HG03469 (cell line): ENCODE measurements at regions not wholly inside any gene's neighbourhood (a gene's known extent, or its start where the extent isn't known, plus 50 kb on each side); places are given as distances from the start of the nearest gene placed in this dataset.
"Not testable (repeated sequence)": the region's sequence is repeated elsewhere in the genome, so short reads cannot be mapped to it uniquely, and the experiment has no call there.

Experiments used
- ATAC-seq: cut with Tn5 transposase; IDR thresholded peaks from one replicate; pipeline ENCODE4 v1.9.1; 2021; ENCODE audit warnings: mild to moderate bottlenecking, moderate library complexity, moderate number of reproducible peaks; ENCODE audit not compliant: unreplicated experiment

DNA sequence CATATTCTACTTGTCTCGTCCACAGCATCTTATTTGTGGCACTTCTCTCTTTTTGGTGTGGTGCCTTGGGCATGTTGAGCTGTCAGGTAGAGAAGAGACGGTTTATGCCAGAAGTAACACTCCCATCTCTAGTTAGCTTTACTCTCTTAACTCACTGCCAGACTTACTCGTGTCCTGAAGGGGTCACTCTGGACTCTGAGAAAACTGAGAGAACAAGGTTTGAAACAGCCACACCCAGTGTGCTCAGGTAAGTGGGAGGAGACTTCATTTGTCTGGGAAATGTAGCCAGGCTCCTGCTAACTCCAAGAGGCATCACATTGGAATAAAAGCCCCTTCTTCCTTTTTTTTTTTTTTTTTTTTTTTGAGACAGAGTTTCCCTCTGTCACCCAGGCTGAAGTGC is 360.8 kb downstream of the QKI start:
- no peak for ATAC-seq

DNA sequence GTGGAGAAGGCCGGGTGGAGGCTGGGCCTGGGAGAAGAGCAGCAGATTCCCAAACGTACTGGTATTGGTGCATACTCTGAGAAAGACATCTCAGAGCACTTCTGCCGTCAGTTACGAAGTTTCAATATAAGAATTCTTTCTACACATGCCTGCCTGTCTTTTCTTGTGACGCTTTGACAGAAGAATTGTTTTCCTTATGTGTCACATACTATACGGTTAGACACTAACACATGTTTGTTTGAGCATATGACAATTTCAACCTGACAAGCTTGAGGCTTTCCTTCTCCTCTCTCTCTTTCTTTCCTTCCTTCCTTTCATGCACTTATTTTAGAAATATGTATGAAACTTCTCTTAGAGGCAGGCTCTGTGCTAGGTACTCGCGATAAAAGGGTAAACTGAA is 360.0 kb downstream of the QKI start:
- no peak for ATAC-seq

DNA sequence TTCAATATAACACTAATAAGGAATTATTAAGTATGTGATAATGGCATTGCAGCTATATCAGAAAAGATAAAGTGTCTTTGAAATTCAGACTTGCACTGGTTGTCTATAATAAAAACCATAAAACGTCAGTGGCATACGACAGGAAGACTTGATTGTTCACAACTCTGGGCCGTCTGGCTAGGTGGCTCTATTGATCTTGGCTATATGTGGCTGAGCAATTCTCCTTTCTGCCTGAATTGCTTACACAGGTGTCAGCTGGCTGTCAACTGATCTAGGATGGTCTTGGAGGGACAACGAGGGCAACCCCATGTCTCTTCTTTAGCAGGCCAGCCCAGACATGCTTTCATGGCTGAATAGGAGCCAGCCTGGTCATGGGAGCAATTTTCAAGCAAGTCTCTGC is 359.1 kb downstream of the QKI start:
- no peak for ATAC-seq

- ATAC-seq, result no peak
Measured at GRCh38 chr6:163772701-163773100, 358.2 kb downstream of the QKI start.

DNA sequence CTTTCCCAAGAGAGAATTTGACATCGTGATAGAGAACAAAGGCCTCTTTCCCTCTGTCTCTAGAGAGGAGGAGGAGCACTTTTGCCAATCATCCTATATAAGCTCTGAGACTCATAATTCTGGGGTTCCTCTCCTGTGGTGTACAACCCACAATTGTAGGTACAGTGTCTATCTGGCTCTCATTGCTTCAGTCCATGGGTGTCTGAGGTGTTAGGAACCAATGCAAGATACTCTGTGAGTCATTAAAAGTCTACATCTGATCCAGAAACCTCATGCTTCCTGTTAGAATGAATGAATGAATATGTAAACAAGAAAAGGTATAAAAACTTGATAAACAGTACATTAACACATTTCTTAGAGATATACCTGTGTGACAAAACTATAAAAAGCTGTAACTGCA is 356.7 kb downstream of the QKI start:
- no peak for ATAC-seq

- no peak for ATAC-seq
Measured at GRCh38 chr6:163768905-163769304, 354.4 kb downstream of the QKI start.

DNA sequence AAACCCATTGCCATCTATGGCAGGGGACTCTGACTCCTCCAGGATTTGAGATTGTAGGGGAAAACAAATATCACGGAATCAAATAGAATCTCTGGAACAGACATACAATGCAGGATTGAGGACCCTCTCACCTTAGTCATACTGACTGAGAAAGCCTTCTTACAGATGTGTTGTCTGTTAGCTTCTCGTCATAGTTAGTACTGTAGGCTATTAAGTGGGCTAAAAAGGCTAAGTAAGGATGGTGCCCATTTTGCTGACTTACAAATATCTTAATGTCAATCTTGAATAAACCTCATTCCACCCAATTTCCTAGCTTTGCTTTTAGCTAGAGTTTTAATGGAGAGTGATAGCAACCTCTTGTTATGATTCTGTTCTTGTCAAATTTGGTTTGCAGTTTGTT is 352.4 kb downstream of the QKI start:
- ATAC-seq, result no peak

- ATAC-seq, result no peak
Measured at GRCh38 chr6:163765335-163765734, 350.8 kb downstream of the QKI start.

- no peak for ATAC-seq
Measured at GRCh38 chr6:163764565-163764964, 350.0 kb downstream of the QKI start.

- ATAC-seq, result no peak
Measured at GRCh38 chr6:163761481-163761880, 347.0 kb downstream of the QKI start.

DNA sequence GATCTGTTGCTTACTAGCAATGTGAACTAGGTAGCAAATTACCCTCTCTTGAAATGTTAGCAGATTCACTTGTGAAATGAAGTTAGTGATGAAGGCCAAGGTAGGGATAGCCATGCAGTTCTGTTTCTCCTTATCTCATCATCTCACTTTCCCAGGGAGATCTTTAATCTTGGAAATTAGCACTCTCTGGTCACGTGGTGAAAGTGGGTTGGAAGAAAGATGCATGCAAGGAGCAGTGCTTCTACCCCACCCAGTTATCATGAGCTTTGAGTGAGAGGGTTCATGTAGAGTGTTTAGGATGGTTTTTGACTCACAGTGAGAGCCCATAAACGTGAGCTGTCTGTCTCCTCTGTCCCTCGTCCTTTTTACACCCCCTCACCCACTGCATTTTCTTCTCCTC is 346.3 kb downstream of the QKI start:
- ATAC-seq, result no peak

GRCh38 chr6:163759542-163759941 is 345.0 kb downstream of the QKI start:
- no peak for ATAC-seq

- no peak for ATAC-seq
Measured at GRCh38 chr6:163757520-163757919, 343.0 kb downstream of the QKI start.

- peak; percentile 100 for ATAC-seq
Measured at GRCh38 chr6:163756079-163756478, 341.6 kb downstream of the QKI start.

DNA sequence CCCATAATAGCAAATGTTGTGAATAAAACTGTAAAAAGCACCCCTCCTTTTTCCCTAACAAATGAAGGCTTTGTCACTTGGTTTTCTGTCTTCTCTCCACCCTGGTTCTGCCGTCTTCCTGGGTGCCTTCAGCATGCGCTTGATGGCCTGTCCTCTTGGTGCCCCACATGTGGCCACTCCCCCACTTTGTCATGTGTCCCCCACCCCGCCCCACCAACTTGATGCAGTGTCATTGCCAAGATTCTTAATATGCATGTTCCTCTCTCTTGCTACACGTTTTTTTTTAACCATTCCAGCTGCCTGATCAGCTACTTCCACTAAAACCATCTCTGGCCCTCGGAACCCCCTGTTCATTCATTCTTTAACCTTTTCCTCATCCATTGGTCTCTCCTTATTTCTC is 340.3 kb downstream of the QKI start:
- no peak for ATAC-seq

DNA sequence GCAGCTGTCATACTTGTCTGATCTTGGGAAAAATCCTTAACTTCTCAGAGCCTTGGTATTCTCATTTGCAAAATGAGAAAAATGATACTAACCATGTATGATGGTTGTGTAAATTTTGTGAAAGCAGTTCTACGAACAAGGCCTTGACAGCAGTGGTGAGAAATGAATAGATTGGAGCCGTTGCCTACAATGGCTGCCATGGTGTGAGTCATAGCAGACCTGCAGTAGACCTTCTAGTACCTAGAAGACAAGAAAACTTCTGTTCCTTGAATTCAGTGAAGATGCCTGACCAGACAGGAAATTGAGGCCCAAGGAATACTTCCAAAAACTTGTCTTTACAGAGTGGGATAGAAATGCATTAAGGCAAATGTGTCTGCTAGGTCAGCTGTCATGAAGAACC is 338.9 kb downstream of the QKI start:
- no peak for ATAC-seq

- ATAC-seq, result no peak
Measured at GRCh38 chr6:163752446-163752845, 337.9 kb downstream of the QKI start.

GRCh38 chr6:163751032-163751525 is 336.6 kb downstream of the QKI start:
- ATAC-seq, result no peak

DNA sequence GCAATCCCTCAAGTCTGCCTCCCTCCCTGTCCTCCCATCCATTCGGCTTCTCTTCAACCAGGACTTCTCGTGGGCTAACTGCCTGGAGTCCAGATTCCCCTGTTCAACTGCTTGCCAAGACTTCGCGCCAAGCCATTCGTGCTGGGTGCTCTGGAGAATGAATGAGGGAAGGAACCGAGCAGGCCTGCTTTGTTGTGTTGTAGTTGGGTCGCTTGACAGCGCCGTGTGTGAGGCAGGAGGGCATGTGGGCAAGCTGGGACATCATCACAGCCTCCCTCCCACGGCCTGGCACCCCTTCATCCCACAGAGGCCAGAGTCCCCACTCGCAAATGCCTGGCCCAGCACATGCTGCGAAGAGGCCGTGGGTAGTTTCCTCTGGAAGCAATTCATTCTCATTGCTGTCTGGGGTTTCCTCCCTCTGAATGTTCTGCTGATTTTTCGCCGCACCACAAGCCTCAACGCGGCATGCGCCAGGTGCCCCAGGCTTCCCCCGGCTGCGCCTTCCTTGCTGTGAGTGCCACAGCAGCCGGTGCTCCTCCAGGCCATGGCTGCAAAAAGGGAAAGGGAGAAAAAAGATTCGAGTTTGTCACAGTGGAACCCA is 336.0 kb downstream of the QKI start:
- no peak for ATAC-seq

GRCh38 chr6:163748886-163749285 is 334.4 kb downstream of the QKI start:
- ATAC-seq, result no peak

- ATAC-seq, result no peak
Measured at GRCh38 chr6:163748036-163748435, 333.5 kb downstream of the QKI start.

DNA sequence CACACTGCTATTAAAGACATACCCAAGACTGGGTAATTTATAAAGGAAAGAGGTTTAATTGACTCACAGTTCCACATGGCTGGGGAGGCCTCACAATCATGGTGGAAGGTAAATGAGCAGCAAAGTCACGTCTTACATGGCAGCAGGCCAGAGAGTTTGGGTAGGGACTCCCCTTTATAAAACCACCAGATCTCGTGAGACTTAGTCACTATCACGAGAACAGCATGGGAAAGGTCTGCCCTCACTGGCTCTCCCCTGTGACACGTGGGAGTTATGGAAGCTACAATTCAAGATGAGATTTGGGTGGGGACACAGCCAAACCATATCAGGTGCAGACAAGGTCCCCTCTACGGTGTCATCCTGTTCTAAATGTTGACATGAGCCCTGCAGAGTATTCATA is 332.5 kb downstream of the QKI start:
- ATAC-seq, result not testable (repeated sequence)
